OCI-LY3 (cell line): ENCODE measurements at regions not wholly inside any gene's neighbourhood (a gene's known extent, or its start where the extent isn't known, plus 50 kb on each side); places are given as distances from the start of the nearest gene placed in this dataset.
"Not testable (repeated sequence)": the region's sequence is repeated elsewhere in the genome, so short reads cannot be mapped to it uniquely, and the experiment has no call there.

Source experiments
- H2AFZ ChIP-seq: fragments of 200-600, 300-600 bp; shearing (Covaris generic); 2 replicates; pipeline ENCODE4 v1.6.0; 2014; ENCODE audit warnings: antibody characterized with exemption, low read depth, low read length
- H3K27ac ChIP-seq: fragments of 200-600, 300-600 bp; sonication (generic); 2 replicates; pipeline ENCODE4 v1.5.1; 2014; ENCODE audit warnings: mild to moderate bottlenecking, low read length, moderate library complexity, mixed read lengths
- H3K27me3 ChIP-seq: fragments of 200-600, 300-600 bp; sonication (generic); 2 replicates; pipeline ENCODE4 v1.6.1; 2014; ENCODE audit warnings: low read depth, low read length, mixed read lengths
- H3K36me3 ChIP-seq: fragments of 200-600, 300-600 bp; sonication (generic); replicated peaks from 2 replicates; pipeline ENCODE3; 2014; ENCODE audit warnings: low read depth, low read length, mixed read lengths
- H3K4me1 ChIP-seq: fragments of 300-600, 200-600 bp; sonication (generic); 2 replicates; pipeline ENCODE4 v1.6.1; 2014; ENCODE audit warnings: low read length, mixed read lengths
- H3K4me2 ChIP-seq: fragments of 200-600, 300-600 bp; sonication (generic); 2 replicates; pipeline ENCODE4 v1.6.1; 2014; ENCODE audit warnings: low read length, mixed read lengths
- H3K4me3 ChIP-seq: fragments of 300-600, 200-600 bp; sonication (generic); 2 replicates; pipeline ENCODE4 v1.5.1; 2014; ENCODE audit warnings: antibody characterized with exemption, mild to moderate bottlenecking, low read length, moderate library complexity
- H3K79me2 ChIP-seq: fragments of 300-600, 200-600 bp; shearing (Covaris generic); 2 replicates; pipeline ENCODE4 v1.6.1; 2014; ENCODE audit warnings: mild to moderate bottlenecking, low read length, mixed read lengths
- H3K9ac ChIP-seq: fragments of 300-600, 200-600 bp; shearing (Covaris generic); 2 replicates; pipeline ENCODE4 v1.6.0; 2014; ENCODE audit warnings: mild to moderate bottlenecking, low read length, moderate library complexity
- H3K9me3 ChIP-seq: fragments of 200-600, 300-600 bp; shearing (Covaris generic); 2 replicates; pipeline ENCODE4 v1.6.1; 2014; ENCODE audit warnings: low read length, mixed read lengths; ENCODE audit not compliant: insufficient read depth
- H4K20me1 ChIP-seq: fragments of 200-600, 300-600 bp; sonication (generic); 2 replicates; pipeline ENCODE4 v1.6.1; 2016; ENCODE audit warnings: low read length, mixed read lengths; ENCODE audit not compliant: insufficient read depth
- CTCF ChIP-seq: fragments of 200-600, 300-600 bp; sonication (generic); IDR thresholded peaks from 2 replicates; pipeline ENCODE4 v1.5.1; 2014; ENCODE audit warnings: antibody characterized with exemption, low read length, low read depth
- EZH2phosphoT487 ChIP-seq: fragments of 200-600 bp; shearing (Covaris generic); IDR thresholded peaks from 2 replicates; pipeline ENCODE4 v1.6.1; 2018; ENCODE audit warnings: antibody characterized with exemption, mixed run types, low read depth

GRCh38 chr13:38226496-38226895, 123.2 kb upstream of the UFM1 start:
- Histone ChIP-seq H2AFZ (no peak overlapping the region), H3K4me3 (no peak overlapping the region), H3K36me3 (no peaks in the 10 kb centered on the region), H3K27ac (no peak overlapping the region), H3K4me2 (no peak overlapping the region), H3K79me2 (no peaks in the 10 kb centered on the region), H4K20me1 (no peaks in the 10 kb centered on the region), H3K4me1 (peaks cover 5% of the 10 kb centered on the region), H3K27me3 (no peaks in the 10 kb centered on the region), H3K9ac (no peak overlapping the region), H3K9me3 (no peaks in the 10 kb centered on the region)
- TF ChIP-seq EZH2phosphoT487 = no peak
- no peak for TF ChIP-seq CTCF

DNA sequence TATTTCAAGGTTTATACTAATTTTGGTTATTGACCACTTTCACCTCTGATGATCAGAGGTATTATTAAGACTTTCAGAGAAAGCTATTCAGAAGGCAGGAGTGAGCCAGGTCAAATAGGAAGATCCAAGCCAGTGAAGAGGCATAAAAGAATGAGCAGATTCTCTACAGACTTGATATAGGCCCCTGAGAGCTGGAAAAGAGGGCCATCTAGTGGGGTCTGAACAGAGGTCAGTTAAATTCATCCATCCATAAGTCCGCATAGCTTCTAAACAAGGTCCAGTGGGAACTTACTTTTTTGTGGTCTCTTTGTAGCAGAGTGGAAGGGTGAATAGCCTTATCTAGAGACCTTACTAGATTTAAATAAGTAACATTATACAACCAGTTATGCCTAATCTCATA, 126.6 kb upstream of the UFM1 start:
- no peak overlapping the region for H3K4me3 ChIP-seq
- no peaks in the 10 kb centered on the region; the same call in 1 of the 2 replicates for H3K4me1 ChIP-seq
- H3K27ac ChIP-seq = no peak overlapping the region
- no peak overlapping the region for H3K9ac ChIP-seq
- no peaks in the 10 kb centered on the region for H3K36me3 ChIP-seq
- H2AFZ ChIP-seq = no peak overlapping the region
- no peaks in the 10 kb centered on the region for H4K20me1 ChIP-seq
- H3K4me2 ChIP-seq = no peak overlapping the region
- H3K79me2 ChIP-seq = no peaks in the 10 kb centered on the region
- no peaks in the 10 kb centered on the region for H3K9me3 ChIP-seq
- no peaks in the 10 kb centered on the region for H3K27me3 ChIP-seq
- TF ChIP-seq CTCF (peak; percentile 53), EZH2phosphoT487 (no peak)

DNA sequence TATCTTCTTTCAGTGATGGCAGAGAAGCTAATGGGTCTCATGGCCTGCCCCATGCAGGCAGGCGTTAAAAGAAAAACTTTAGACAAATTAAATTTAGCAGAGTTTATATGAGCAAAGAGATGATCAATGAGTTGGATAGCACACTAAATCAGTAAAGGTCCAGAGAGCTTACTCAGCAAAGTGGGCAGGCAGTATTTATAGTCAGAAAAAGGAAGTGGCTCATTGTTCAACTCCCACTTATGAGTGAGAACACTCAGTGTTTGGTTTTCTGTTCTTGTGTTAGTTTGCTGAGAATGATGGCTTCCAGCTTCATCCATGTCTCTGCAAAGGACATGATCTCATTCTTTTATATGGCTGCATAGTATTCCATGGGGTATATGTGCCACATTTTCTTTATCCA, 128.5 kb upstream of the UFM1 start:
- H2AFZ ChIP-seq, H3K9ac ChIP-seq, H3K27ac ChIP-seq, H4K20me1 ChIP-seq, H3K4me1 ChIP-seq, H3K79me2 ChIP-seq, H3K4me2 ChIP-seq, H3K9me3 ChIP-seq, H3K4me3 ChIP-seq, H3K27me3 ChIP-seq, H3K36me3 ChIP-seq: not testable (repeated sequence)

GRCh38 chr13:38216181-38216580, 133.5 kb upstream of the UFM1 start:
- H3K4me3 ChIP-seq = no peak overlapping the region

More at GRCh38 chr13:38216181-38216580, 133.5 kb upstream of the UFM1 start:
- no peak overlapping the region for H3K27ac ChIP-seq
- H3K4me1 ChIP-seq = no peaks in the 10 kb centered on the region
- TF ChIP-seq CTCF (no peak), EZH2phosphoT487 (no peak)
- no peaks in the 10 kb centered on the region for H3K9me3 ChIP-seq
- H3K79me2 ChIP-seq = no peaks in the 10 kb centered on the region
- H4K20me1 ChIP-seq = no peaks in the 10 kb centered on the region
- no peak overlapping the region for H3K9ac ChIP-seq
- H3K27me3 ChIP-seq = no peaks in the 10 kb centered on the region
- no peaks in the 10 kb centered on the region for H3K36me3 ChIP-seq
- H2AFZ ChIP-seq = no peak overlapping the region
- H3K4me2 ChIP-seq = no peak overlapping the region
